Liver (tissue), 3 donors: ENCODE measurements at regions not wholly inside any gene's neighbourhood (a gene's known extent, or its start where the extent isn't known, plus 50 kb on each side); places are given as distances from the start of the nearest gene placed in this dataset.

ENCODE experiments used
- ATF3 ChIP-seq: IDR thresholded peaks from 2 replicates; pipeline ENCODE4 v1.6.1; 2016; ENCODE audit warnings: antibody characterized with exemption
- CTCF ChIP-seq: fragments of 150-350 bp; IDR thresholded peaks from 2 replicates; pipeline ENCODE4 v1.5.1; 2017; ENCODE audit warnings: improper control_type of control experiment, low read depth, low read length; ENCODE audit not compliant: missing input control
- GABPA ChIP-seq, 2 donors: IDR thresholded peaks in 1 of 2; conservative IDR thresholded peaks in 1 of 2; 2 replicates each; pipeline ENCODE4 v1.6.1; 2016; ENCODE audit warnings: antibody characterized with exemption in 2 of 2, mild to moderate bottlenecking in 1 of 2, moderate library complexity in 1 of 2
- HNF4A ChIP-seq, 2 donors: conservative IDR thresholded peaks; 2 replicates each; pipeline ENCODE4 v1.6.1; 2016; ENCODE audit warnings: antibody characterized with exemption in 2 of 2, mild to moderate bottlenecking in 2 of 2
- MAX ChIP-seq: IDR thresholded peaks from 2 replicates; pipeline ENCODE4 v1.6.1; 2016; ENCODE audit warnings: antibody characterized with exemption
- RAD21 ChIP-seq, 2 donors: IDR thresholded peaks; 2 replicates each; pipeline ENCODE4 v1.6.1; 2016; ENCODE audit warnings: antibody characterized with exemption in 2 of 2, mild to moderate bottlenecking in 2 of 2
- REST ChIP-seq: IDR thresholded peaks from 2 replicates; pipeline ENCODE4 v1.6.1; 2016; ENCODE audit warnings: antibody characterized with exemption, mild to moderate bottlenecking
- TAF1 ChIP-seq: conservative IDR thresholded peaks from 2 replicates; pipeline ENCODE4 v1.6.1; 2016; ENCODE audit warnings: antibody characterized with exemption, mild to moderate bottlenecking
- ZBTB33 ChIP-seq: IDR thresholded peaks from 2 replicates; pipeline ENCODE4 v1.6.1; 2016; ENCODE audit warnings: antibody characterized with exemption
- donor health status: healthy.
- donor health status: healthy.

GRCh38 chr9:22286661-22287060 is 160.0 kb upstream of the DMRTA1 start:
- TF ChIP-seq CTCF (no peak), HNF4A (conservative IDR thresholded peaks at IDR 0.05) (no peak), MAX (no peak), GABPA (IDR thresholded peaks at IDR 0.05 in 1 of 2, conservative IDR thresholded peaks at IDR 0.05 in 1 of 2) (no peak), RAD21 (IDR thresholded peaks at IDR 0.05) (no peak), ATF3 (no peak), ZBTB33 (no peak), REST (no peak), TAF1 (no peak)
